Subcutaneous abdominal adipose tissue (tissue), 5 donors: ENCODE measurements at regions not wholly inside any gene's neighbourhood (a gene's known extent, or its start where the extent isn't known, plus 50 kb on each side); places are given as distances from the start of the nearest gene placed in this dataset.

Experiments used
- H3K27ac ChIP-seq: one replicate; pipeline ENCODE4 v1.7.0; 2013; ENCODE audit warnings: low read depth, mild to moderate bottlenecking, inconsistent platforms, low read length, moderate library complexity
- H3K27me3 ChIP-seq, 5 donors: one replicate each; pipeline ENCODE4 v1.7.0; 2013; ENCODE audit warnings: low read length in 5 of 5, inconsistent platforms in 1 of 5; ENCODE audit not compliant: control insufficient read depth in 5 of 5, insufficient read depth in 4 of 5
- H3K36me3 ChIP-seq, 5 donors: one replicate each; pipeline ENCODE4 v1.7.0; 2013; ENCODE audit warnings: low read length in 5 of 5; ENCODE audit not compliant: control insufficient read depth in 5 of 5, insufficient read depth in 5 of 5
- H3K4me1 ChIP-seq, 5 donors: one replicate each; pipeline ENCODE4 v1.7.0; 2013; ENCODE audit warnings: low read length in 5 of 5, mild to moderate bottlenecking in 3 of 5, moderate library complexity in 1 of 5; ENCODE audit not compliant: control insufficient read depth in 5 of 5, insufficient read depth in 5 of 5
- H3K4me3 ChIP-seq, 5 donors: one replicate each; pipeline ENCODE4 v1.7.0; 2013; ENCODE audit warnings: low read length in 5 of 5, low read depth in 1 of 5
- H3K9ac ChIP-seq, 5 donors: one replicate each; pipeline ENCODE4 v1.7.0; 2013; ENCODE audit warnings: low read length in 5 of 5, mild to moderate bottlenecking in 4 of 5, moderate library complexity in 3 of 5
- H3K9me3 ChIP-seq, 5 donors: one replicate each; pipeline ENCODE4 v1.7.0; 2013; ENCODE audit warnings: low read length in 5 of 5; ENCODE audit not compliant: control insufficient read depth in 5 of 5
- donor health status: healthy.
- donor health status: healthy.
- donor health status: healthy.
- donor health status: healthy.
- donor health status: healthy.

DNA sequence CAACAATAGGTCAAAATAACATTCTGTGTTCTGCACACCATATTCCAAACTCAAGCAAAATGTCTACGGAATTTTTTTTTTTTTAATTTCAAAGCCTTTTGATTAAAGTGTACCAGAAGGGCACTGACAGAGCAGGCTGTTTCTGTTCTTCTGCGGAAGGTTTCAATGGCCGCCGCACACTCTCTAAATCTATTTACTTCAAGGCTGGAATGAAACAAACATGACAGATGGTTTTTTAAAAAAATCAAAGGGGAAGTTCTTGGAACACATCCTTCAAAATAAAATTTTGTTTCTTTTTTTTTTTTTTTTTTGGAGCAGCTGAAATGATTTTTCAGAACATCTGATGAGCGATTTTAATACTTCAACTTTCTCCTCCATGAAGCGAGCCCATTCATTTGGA lies 259.1 kb downstream of the TXNL1 start:
- H3K9me3 ChIP-seq, result no peaks in the 10 kb centered on the region
- H3K36me3 ChIP-seq, result no peaks in the 10 kb centered on the region
- H3K4me3 ChIP-seq, result peak overlapping the region in 2 of 5 donors; percentile 16 to 40
- no peak overlapping the region for H3K9ac ChIP-seq
- H3K4me1 ChIP-seq, result peaks cover 0 to 4% (median 0%) of the 10 kb centered on the region in 5 donors
- H3K27ac ChIP-seq, result no peak overlapping the region
- no peaks in the 10 kb centered on the region for H3K27me3 ChIP-seq

DNA sequence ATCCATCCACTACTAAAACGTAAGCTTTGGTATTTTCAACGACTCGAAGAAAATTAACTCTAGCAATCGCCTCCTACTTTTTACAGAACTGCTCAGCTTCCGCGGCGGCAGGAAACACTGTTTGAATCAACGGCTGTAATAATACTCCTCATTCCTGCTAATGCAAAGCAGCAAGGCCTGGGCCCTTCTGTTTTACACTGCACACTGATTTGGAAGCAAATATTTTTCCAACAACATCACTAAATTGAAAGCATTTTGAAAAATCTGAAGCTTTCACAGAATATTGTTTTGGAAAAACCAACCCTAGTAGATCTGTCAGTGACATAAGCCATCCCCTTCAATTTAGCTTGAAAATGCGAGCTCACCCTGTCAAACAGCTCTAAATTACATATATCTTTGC lies 261.2 kb downstream of the TXNL1 start:
- no peak overlapping the region for H3K9ac ChIP-seq
- H3K4me1 ChIP-seq, result no peaks in the 10 kb centered on the region
- H3K9me3 ChIP-seq, result no peaks in the 10 kb centered on the region
- H3K27me3 ChIP-seq, result no peaks in the 10 kb centered on the region
- H3K27ac ChIP-seq, result no peak overlapping the region
- H3K4me3 ChIP-seq, result no peak overlapping the region
- H3K36me3 ChIP-seq, result no peaks in the 10 kb centered on the region

DNA sequence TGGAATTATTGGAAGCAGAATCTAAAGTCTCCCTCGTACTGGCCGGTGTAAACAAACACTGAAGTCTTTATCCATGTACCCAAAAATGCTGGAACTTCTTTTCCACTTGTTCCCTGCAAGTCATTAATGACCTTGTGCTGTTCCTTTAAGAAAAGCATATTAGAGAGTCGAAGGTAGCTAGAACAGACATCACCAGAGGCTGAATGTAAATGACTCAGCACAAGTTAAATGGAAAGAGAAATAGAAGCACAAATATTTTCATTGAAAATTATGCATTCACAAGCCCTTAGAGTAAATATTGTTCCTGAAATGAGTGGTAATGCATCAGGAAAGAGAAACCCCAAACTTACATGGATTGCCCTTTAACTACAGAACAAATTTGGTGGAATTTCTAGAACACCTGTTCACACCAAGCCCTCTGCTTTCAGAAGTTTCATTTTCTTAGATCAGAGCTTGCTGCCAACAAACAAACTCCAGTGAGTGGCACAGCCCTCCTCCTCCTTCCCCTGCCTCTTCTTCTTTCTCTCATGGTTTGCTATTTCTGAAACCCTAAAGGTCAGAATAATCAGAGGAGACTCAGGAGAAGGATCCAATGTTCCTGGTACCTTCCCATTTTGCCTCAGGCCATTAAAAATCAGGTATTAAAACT lies 264.3 kb downstream of the TXNL1 start:
- Histone ChIP-seq H3K4me1 (no peaks in the 10 kb centered on the region), H3K9me3 (no peaks in the 10 kb centered on the region), H3K27me3 (no peaks in the 10 kb centered on the region), H3K9ac (no peak overlapping the region), H3K4me3 (no peak overlapping the region), H3K27ac (no peak overlapping the region), H3K36me3 (no peaks in the 10 kb centered on the region)

DNA sequence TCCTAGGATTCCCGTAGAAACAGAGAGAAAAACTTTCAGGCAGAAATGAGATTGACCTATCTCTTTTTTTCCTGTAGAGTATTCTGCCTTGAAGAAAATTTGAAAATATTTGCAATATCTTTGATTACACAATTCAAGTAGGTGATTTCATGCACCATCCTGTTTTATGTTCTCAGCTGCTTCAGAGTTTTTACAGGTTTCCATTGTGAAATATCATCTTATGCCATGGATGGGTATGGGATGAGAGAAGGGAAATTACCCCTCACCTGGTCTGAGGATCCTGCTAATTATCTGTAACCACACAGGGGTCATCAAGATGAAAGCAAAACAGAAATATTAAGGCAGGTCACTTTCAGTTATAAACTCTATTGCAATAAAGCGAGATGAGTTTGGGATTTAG lies 264.8 kb downstream of the TXNL1 start:
- Histone ChIP-seq H3K36me3 (no peaks in the 10 kb centered on the region), H3K27me3 (no peaks in the 10 kb centered on the region), H3K4me1 (no peaks in the 10 kb centered on the region), H3K4me3 (no peak overlapping the region), H3K27ac (no peak overlapping the region), H3K9ac (no peak overlapping the region), H3K9me3 (no peaks in the 10 kb centered on the region)

DNA sequence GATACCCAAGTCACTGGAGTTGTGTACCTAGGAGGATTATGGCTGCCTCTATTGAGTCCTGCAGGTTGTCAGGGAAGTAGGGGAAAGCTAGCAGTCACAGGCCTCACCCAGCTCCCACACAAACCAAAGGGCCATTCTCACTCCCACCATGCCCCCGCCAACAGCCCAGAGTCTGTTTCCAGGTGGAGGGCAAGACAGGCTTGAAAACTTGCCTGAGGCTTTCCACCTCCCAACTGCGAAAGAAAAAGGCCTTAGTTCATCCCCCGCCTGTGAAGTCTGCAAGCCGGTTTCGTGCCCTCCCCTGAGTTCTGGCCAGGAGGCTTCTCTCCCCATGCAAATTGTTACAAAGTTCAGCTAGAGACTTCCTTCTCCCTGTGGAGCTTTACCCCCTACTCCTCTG lies 270.3 kb downstream of the TXNL1 start:
- Histone ChIP-seq H3K9me3 (no peaks in the 10 kb centered on the region), H3K4me3 (no peak overlapping the region), H3K9ac (no peak overlapping the region), H3K27ac (no peak overlapping the region), H3K27me3 (no peaks in the 10 kb centered on the region), H3K4me1 (no peaks in the 10 kb centered on the region), H3K36me3 (no peaks in the 10 kb centered on the region)

DNA sequence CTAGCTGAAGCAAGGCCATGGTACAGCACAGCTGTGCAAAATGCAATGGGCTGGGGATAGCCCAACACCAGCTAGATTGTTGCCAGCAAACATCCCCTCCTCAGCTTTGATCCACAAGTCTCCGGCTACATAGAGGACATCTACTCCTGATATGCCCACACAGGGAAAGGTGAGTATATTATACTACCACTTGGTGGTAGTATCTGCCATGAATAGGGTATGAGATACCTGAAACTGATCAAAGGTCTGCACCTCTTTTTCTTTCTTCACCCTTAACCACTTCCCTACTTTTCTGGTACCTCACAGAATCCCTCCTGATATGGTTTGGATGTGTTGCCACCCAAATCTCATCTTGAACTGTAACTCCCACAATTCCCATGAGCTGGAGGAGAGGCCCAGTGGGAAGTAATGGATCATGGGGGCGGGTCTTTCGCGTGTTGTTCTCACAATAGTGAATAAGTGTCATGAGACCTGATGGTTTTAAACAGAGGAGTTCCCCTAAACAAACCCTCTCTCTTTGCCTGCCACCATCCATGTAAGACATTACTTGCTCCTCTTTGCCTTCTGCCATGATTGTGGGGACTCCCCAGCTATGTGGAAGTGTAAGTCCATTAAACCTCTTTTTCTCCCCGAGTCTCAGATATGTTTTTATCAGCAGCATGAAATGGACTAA lies 279.6 kb downstream of the TXNL1 start:
- H3K4me1 ChIP-seq, result no peaks in the 10 kb centered on the region
- H3K9ac ChIP-seq, result no peak overlapping the region
- H3K27me3 ChIP-seq, result no peaks in the 10 kb centered on the region
- H3K4me3 ChIP-seq, result no peak overlapping the region
- H3K36me3 ChIP-seq, result no peaks in the 10 kb centered on the region
- no peak overlapping the region for H3K27ac ChIP-seq
- H3K9me3 ChIP-seq, result peaks cover 3 to 13% (median 8%) of the 10 kb centered on the region in 5 donors

DNA sequence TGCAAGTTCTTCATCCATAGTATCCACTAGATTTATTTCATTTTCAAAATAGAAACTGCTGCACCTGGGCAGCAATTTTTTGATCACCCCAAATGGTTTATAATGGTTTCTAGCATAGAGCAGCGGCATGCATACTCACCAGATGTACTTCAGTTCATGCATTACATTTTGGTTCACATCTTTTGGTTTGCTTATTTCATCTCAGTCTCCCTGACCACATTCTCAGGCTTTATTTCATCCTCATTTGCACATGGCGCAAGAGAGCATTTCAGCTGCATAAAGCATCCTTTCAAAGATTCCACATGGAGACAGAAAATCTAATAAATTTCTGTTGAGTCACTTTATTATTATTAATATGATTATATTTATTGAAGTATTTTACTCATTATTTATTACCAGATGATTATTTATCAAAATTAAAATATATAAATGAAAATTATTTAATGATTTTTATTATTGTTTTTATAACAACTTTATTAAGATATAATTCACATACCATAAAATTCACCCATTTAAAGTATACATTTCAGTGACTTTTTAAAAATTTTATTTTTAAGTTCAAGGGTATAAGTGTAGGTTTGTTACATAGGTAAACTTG lies 284.6 kb downstream of the TXNL1 start:
- Histone ChIP-seq H3K9me3 (peaks cover 0 to 5% (median 0%) of the 10 kb centered on the region in 5 donors), H3K9ac (no peak overlapping the region), H3K4me1 (no peaks in the 10 kb centered on the region), H3K4me3 (no peak overlapping the region), H3K27me3 (no peaks in the 10 kb centered on the region), H3K27ac (no peak overlapping the region), H3K36me3 (no peaks in the 10 kb centered on the region)

DNA sequence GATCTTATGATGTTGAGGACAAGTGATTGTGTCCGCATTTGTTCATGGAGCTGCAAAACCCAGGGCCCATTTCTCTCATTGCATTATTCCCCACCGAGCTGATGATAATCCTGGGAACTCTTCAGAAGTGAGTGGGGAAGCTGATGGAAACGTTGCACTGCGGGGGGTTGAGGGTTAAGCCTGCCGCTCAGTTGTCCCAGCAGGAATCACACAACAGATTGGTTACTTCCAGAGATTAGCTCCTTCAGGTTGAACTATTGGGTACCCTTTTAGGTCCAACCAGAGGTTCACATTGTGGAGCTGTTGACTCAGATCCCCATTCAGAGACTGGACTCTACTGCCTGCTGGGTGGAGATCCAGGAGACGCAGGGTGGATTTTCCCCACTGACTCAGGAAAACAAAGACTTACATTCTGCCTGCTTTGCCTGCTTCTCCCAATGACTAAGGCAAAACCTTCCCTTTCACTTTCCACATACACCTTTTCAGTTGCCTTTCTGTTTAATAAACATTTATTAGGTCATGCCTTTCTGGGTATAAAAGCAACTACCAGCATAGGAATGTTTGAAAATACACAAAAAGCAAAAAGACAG lies 286.4 kb downstream of the TXNL1 start:
- no peaks in the 10 kb centered on the region for H3K36me3 ChIP-seq
- no peak overlapping the region for H3K9ac ChIP-seq
- no peak overlapping the region for H3K4me3 ChIP-seq
- H3K27ac ChIP-seq, result no peak overlapping the region
- H3K27me3 ChIP-seq, result no peaks in the 10 kb centered on the region
- H3K4me1 ChIP-seq, result no peaks in the 10 kb centered on the region
- peaks cover 0 to 5% (median 0%) of the 10 kb centered on the region in 5 donors for H3K9me3 ChIP-seq

DNA sequence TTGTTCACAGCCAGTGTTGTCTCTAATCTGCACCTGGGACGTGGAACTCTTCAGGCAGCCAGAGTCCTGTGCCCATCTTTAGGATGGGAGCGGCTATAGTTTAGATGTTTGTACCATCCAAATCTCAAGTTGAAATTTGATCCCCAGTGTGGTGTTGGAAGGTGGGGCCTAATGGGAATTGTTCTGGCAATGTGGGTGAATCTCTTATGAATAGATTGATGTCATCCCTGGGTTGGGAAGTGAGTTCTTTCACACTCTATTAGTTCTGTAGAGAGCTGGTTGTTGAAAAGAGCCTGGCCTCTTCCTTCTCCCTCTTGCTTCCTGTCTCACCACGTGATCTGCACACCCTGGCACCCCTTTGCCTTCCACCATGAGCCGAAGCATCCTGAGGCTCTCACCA lies 300.9 kb downstream of the TXNL1 start:
- Histone ChIP-seq H3K27me3 (no peaks in the 10 kb centered on the region), H3K4me1 (no peaks in the 10 kb centered on the region), H3K9ac (no peak overlapping the region), H3K27ac (no peak overlapping the region), H3K4me3 (no peak overlapping the region), H3K36me3 (no peaks in the 10 kb centered on the region), H3K9me3 (no peaks in the 10 kb centered on the region)

DNA sequence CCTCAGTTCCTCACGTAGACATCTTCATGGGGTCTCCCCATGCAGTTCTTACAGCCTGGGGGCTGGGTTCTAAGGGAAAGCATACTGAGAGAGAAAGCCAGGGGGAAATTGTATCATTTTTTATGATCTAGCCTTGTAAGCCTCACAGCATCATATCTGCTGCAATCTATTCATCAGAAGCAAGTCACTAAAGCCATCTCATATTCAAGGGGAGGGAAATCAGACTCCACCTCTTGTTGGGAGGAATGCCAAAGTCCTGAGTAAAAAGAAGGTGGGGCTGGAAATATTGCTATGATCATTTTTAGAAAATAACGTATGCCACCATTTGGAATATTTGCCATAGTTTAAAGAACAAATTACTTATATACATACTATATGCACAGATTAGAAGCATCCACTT lies 304.6 kb downstream of the TXNL1 start:
- no peaks in the 10 kb centered on the region for H3K9me3 ChIP-seq
- H3K36me3 ChIP-seq, result no peaks in the 10 kb centered on the region
- H3K27me3 ChIP-seq, result no peaks in the 10 kb centered on the region
- no peak overlapping the region for H3K9ac ChIP-seq
- H3K4me3 ChIP-seq, result no peak overlapping the region
- no peak overlapping the region for H3K27ac ChIP-seq
- H3K4me1 ChIP-seq, result no peaks in the 10 kb centered on the region
